ENCODE measurements at regions not wholly inside any gene's neighbourhood (a gene's known extent, or its start where the extent isn't known, plus 50 kb on each side); places are given as distances from the start of the nearest gene placed in this dataset.

DNA sequence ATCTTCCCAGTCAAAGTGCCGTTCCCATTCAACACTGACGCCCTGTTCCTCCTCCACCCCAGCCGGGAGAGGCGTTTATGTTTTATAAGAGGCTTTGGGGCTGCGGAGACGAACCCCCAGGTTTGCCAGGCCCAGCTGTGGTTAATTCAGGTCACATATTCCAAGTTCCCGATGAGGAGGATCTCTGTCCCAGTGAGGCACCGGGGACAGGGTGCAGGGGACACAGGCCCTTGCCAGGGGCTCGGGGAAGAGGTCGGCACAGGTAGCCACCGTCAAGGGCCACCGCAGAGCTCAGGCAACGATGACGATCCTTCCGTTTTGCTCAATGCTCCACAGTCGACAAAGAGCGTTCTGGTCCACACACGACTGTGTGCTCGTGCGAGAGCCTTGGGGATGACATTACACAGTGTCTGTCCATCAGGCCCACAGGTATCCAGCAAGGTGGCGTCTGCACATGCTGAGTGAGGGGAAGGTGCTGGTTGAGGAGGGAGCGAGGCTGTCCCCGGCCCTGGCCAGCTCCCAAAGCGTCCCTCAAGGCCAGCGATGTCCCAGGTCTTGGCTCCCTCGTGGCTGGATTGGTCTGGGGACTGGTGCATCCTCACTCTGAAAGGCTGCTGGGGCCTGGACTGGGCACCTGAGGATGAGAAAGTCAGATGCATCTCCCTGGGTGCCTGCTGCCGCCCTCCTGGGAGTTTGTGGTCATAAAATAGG is 189.2 kb upstream of the C14orf180 start:
- no peaks in the 10 kb centered on the region for H3K36me3 ChIP-seq (replicated peaks in 1 of 2; ENCODE audit: control insufficient read depth in 1 of 2, insufficient read depth in 2 of 2, low read length in 1 of 2)
- H3K9ac ChIP-seq = no peak overlapping the region
- TF ChIP-seq SIN3A (IDR thresholded peaks at IDR 0.05; ENCODE audit: borderline replicate concordance, low read depth, low read length) (no peak), JUND (IDR thresholded peaks at IDR 0.05) (no peak), RXRA (IDR thresholded peaks at IDR 0.05; ENCODE audit: borderline replicate concordance, low read depth) (no peak)
- TF ChIP-seq, protein P1, sequence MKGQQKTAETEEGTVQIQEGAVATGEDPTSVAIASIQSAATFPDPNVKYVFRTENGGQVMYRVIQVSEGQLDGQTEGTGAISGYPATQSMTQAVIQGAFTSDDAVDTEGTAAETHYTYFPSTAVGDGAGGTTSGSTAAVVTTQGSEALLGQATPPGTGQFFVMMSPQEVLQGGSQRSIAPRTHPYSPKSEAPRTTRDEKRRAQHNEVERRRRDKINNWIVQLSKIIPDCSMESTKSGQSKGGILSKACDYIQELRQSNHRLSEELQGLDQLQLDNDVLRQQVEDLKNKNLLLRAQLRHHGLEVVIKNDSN (IDR thresholded peaks at IDR 0.05; ENCODE audit: borderline replicate concordance, low read depth) = no peak
- TF ChIP-seq, protein P2, sequence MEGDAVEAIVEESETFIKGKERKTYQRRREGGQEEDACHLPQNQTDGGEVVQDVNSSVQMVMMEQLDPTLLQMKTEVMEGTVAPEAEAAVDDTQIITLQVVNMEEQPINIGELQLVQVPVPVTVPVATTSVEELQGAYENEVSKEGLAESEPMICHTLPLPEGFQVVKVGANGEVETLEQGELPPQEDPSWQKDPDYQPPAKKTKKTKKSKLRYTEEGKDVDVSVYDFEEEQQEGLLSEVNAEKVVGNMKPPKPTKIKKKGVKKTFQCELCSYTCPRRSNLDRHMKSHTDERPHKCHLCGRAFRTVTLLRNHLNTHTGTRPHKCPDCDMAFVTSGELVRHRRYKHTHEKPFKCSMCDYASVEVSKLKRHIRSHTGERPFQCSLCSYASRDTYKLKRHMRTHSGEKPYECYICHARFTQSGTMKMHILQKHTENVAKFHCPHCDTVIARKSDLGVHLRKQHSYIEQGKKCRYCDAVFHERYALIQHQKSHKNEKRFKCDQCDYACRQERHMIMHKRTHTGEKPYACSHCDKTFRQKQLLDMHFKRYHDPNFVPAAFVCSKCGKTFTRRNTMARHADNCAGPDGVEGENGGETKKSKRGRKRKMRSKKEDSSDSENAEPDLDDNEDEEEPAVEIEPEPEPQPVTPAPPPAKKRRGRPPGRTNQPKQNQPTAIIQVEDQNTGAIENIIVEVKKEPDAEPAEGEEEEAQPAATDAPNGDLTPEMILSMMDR (IDR thresholded peaks at IDR 0.05) = no peak
- H3K79me2 ChIP-seq (ENCODE audit: insufficient read depth) = no peaks in the 10 kb centered on the region
- no peak overlapping the region for H3K4me3 ChIP-seq (ENCODE audit: low read depth in 2 of 2, low read length in 1 of 2)
- H4K20me1 ChIP-seq (ENCODE audit: insufficient read depth) = no peaks in the 10 kb centered on the region
- no peaks in the 10 kb centered on the region for H3K9me3 ChIP-seq
- no peaks in the 10 kb centered on the region for H3K9me2 ChIP-seq
- no peak overlapping the region for H2AFZ ChIP-seq (ENCODE audit: low read depth)
- H3K27me3 ChIP-seq (ENCODE audit: insufficient read depth) = no peaks in the 10 kb centered on the region
- no peak overlapping the region for H3K27ac ChIP-seq (ENCODE audit: low read depth in 2 of 2, low read length in 1 of 2)
- no peak overlapping the region for H3K4me2 ChIP-seq
- DNase-seq = no peak
- POLR2A ChIA-PET = no interaction called here
- no peaks in the 10 kb centered on the region for H3F3A ChIP-seq (replicated peaks; ENCODE audit: insufficient read depth)
- CTCF ChIA-PET = no interaction called here
- WGBS (ENCODE audit: low lambda C conversion rate) = 31% methylated on average over 15 of the region's 27 CpGs
- peaks cover 0 to 14% of the 10 kb centered on the region in 2 experiments; a peak in 1 of 4 replicates for H3K4me1 ChIP-seq (ENCODE audit: control insufficient read depth in 1 of 2, insufficient read depth in 2 of 2, low read depth in 1 of 2, low read length in 1 of 2)

DNA sequence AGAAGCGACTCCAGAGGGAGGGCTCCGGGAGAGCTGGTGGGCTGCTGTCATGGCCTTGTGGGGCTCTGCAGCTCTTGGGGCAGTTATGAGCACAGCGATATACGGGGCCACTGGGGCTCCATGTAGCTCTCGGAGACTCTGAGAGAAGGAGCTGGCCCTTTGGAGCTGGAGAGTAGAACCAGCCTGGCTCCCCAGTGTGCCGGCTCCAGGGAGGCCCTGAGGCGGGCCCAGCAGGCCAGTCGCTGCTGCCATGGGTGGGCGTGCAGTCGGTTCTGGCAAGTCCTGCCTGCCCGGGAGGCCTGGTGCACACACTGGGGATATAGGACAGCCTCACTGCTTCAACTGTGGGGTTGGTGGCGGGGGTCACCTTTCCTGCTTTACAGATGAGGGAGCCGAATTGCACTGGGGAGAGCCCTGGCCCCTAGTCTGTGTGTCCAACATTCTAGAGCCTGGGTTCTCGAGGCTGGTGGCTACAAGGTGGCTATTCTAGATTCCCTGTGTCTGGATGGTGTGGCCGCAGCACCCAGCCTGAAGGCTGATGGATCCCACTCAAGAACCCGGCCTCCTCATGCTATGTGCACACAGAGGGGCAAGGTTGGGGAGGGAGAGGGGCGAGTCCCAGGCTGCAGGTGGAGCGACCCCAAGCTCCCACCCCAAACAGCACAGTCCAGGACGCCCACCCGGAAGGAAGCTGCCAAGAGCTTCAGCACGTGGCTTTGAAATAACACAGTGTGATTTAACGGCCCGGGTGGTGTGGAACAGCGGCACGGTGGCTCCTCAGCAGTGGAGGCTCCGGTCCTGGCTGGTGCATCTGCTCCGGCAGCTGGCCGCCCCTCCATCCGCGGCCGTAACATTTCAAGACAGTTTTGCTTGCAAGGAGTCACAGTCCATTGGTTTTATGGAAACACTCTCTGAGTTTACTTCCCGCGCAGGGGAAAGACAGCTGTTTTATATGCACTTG is 188.3 kb upstream of the C14orf180 start:
- no peaks in the 10 kb centered on the region for H3K9me3 ChIP-seq
- no peaks in the 10 kb centered on the region for H4K20me1 ChIP-seq (ENCODE audit: insufficient read depth)
- no peaks in the 10 kb centered on the region for H3F3A ChIP-seq (replicated peaks; ENCODE audit: insufficient read depth)
- H3K4me3 ChIP-seq (ENCODE audit: low read depth in 2 of 2, low read length in 1 of 2) = no peak overlapping the region
- H3K4me1 ChIP-seq (ENCODE audit: control insufficient read depth in 1 of 2, insufficient read depth in 2 of 2, low read depth in 1 of 2, low read length in 1 of 2) = peaks cover 0 to 14% of the 10 kb centered on the region in 2 experiments; a peak in 1 of 4 replicates
- no peak overlapping the region for H3K4me2 ChIP-seq
- no peaks in the 10 kb centered on the region for H3K9me2 ChIP-seq
- ChIA-PET POLR2A (no interaction called here), CTCF (interaction anchor here (1.0 to 2.3 kb wide), 3 partner anchors 7 to 249 kb away, joined by 3 to 8 read pairs (median 5); no protein-coding TSS in a partner anchor)
- no peaks in the 10 kb centered on the region for H3K27me3 ChIP-seq (ENCODE audit: insufficient read depth)
- H3K27ac ChIP-seq (ENCODE audit: low read depth in 2 of 2, low read length in 1 of 2) = no peak overlapping the region
- H3K36me3 ChIP-seq (replicated peaks in 1 of 2; ENCODE audit: control insufficient read depth in 1 of 2, insufficient read depth in 2 of 2, low read length in 1 of 2) = no peaks in the 10 kb centered on the region
- H3K79me2 ChIP-seq (ENCODE audit: insufficient read depth) = no peaks in the 10 kb centered on the region
- H3K9ac ChIP-seq = no peak overlapping the region
- no peak for DNase-seq
- 59% methylated on average over 19 of the region's 33 CpGs for WGBS (ENCODE audit: low lambda C conversion rate)
- no peak overlapping the region for H2AFZ ChIP-seq (ENCODE audit: low read depth)
- no peak for TF ChIP-seq ELF1 (IDR thresholded peaks at IDR 0.05)
- TF ChIP-seq NFIC (IDR thresholded peaks at IDR 0.05; ENCODE audit: borderline replicate concordance) = no peak
- TF ChIP-seq, protein P3, sequence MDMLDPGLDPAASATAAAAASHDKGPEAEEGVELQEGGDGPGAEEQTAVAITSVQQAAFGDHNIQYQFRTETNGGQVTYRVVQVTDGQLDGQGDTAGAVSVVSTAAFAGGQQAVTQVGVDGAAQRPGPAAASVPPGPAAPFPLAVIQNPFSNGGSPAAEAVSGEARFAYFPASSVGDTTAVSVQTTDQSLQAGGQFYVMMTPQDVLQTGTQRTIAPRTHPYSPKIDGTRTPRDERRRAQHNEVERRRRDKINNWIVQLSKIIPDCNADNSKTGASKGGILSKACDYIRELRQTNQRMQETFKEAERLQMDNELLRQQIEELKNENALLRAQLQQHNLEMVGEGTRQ (IDR thresholded peaks at IDR 0.05; ENCODE audit: borderline replicate concordance, low read depth, low read length) = no peak
- TF ChIP-seq TEAD4 (IDR thresholded peaks at IDR 0.05; ENCODE audit: borderline replicate concordance, insufficient read depth) = no peak
- no peak for TF ChIP-seq CHD2 (IDR thresholded peaks at IDR 0.05; ENCODE audit: low read length, partially characterized antibody)
- no peak for TF ChIP-seq RFX5 (IDR thresholded peaks at IDR 0.05; ENCODE audit: low read length)
- TF ChIP-seq, protein P2 (IDR thresholded peaks at IDR 0.05) = no peak
- TF ChIP-seq, protein P4, sequence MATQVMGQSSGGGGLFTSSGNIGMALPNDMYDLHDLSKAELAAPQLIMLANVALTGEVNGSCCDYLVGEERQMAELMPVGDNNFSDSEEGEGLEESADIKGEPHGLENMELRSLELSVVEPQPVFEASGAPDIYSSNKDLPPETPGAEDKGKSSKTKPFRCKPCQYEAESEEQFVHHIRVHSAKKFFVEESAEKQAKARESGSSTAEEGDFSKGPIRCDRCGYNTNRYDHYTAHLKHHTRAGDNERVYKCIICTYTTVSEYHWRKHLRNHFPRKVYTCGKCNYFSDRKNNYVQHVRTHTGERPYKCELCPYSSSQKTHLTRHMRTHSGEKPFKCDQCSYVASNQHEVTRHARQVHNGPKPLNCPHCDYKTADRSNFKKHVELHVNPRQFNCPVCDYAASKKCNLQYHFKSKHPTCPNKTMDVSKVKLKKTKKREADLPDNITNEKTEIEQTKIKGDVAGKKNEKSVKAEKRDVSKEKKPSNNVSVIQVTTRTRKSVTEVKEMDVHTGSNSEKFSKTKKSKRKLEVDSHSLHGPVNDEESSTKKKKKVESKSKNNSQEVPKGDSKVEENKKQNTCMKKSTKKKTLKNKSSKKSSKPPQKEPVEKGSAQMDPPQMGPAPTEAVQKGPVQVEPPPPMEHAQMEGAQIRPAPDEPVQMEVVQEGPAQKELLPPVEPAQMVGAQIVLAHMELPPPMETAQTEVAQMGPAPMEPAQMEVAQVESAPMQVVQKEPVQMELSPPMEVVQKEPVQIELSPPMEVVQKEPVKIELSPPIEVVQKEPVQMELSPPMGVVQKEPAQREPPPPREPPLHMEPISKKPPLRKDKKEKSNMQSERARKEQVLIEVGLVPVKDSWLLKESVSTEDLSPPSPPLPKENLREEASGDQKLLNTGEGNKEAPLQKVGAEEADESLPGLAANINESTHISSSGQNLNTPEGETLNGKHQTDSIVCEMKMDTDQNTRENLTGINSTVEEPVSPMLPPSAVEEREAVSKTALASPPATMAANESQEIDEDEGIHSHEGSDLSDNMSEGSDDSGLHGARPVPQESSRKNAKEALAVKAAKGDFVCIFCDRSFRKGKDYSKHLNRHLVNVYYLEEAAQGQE (IDR thresholded peaks at IDR 0.05; ENCODE audit: low read depth, low read length) = no peak
- TF ChIP-seq NRF1 (IDR thresholded peaks at IDR 0.05; ENCODE audit: low read depth, low read length) = no peak
- no peak for TF ChIP-seq FOSL2 (IDR thresholded peaks at IDR 0.05; ENCODE audit: borderline replicate concordance, low read depth)
- no peak for TF ChIP-seq MXI1 (IDR thresholded peaks at IDR 0.05; ENCODE audit: low read depth, low read length)

Data from SK-N-SH (cell line).